Neural progenitor cell (in vitro differentiated cells): ENCODE measurements at regions not wholly inside any gene's neighbourhood (a gene's known extent, or its start where the extent isn't known, plus 50 kb on each side); places are given as distances from the start of the nearest gene placed in this dataset.

Source experiments
- EZH2 ChIP-seq: fragments of 200-600 bp; sonication (generic); IDR thresholded peaks from 2 replicates; pipeline ENCODE4 v1.6.1; 2017; ENCODE audit warnings: antibody characterized with exemption, mild to moderate bottlenecking, moderate library complexity
- TF ChIP-seq, protein P1 (sequence below): fragments of 200-600 bp; sonication (generic); IDR thresholded peaks from 2 replicates; pipeline ENCODE4 v1.5.1; 2017; ENCODE audit warnings: antibody characterized with exemption, mild to moderate bottlenecking

DNA sequence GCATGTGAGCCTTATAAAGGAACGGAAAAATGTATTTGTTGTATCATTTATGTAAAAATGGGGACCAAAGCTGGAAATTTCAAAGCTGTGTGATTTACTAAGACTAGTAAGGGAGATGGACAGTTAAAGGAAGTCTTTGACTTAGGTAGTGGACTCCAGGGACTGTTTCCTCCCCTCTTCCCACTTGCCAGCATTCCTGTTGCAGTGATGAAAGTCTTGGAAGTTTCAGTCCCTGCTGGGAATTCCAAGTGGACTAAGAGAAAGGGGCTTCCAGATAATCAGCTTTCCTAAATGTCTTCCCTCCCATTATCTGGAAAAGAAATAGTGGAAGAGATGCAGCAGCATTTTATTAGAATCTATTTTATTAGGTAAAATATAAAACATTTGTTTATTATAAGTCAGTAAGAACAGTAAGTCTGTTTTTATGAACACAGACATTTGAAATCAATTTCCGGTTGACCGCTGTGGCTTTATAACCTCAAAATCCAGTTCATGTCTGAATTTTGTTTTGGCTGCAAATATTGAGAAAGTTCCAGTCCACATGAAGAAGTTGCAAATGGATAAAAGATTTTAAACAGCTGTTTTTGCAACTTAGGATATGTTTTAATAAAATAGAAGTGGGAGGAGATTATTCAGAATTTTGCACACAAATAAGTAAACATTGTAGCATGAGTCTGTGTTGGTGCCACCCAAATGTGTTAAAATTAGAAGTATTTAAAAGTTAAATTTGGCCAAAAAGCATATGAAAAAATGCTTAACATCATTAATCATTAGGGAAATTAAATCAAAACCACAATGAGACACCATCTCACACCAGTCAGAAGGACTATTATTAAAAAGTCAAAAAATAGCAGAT lies 141.8 kb downstream of the IL20RB start:
- TF ChIP-seq, protein P1, sequence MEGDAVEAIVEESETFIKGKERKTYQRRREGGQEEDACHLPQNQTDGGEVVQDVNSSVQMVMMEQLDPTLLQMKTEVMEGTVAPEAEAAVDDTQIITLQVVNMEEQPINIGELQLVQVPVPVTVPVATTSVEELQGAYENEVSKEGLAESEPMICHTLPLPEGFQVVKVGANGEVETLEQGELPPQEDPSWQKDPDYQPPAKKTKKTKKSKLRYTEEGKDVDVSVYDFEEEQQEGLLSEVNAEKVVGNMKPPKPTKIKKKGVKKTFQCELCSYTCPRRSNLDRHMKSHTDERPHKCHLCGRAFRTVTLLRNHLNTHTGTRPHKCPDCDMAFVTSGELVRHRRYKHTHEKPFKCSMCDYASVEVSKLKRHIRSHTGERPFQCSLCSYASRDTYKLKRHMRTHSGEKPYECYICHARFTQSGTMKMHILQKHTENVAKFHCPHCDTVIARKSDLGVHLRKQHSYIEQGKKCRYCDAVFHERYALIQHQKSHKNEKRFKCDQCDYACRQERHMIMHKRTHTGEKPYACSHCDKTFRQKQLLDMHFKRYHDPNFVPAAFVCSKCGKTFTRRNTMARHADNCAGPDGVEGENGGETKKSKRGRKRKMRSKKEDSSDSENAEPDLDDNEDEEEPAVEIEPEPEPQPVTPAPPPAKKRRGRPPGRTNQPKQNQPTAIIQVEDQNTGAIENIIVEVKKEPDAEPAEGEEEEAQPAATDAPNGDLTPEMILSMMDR, result no peak
- no peak for TF ChIP-seq EZH2
